Retinal pigment epithelial cell (primary cell): ENCODE measurements at regions not wholly inside any gene's neighbourhood (a gene's known extent, or its start where the extent isn't known, plus 50 kb on each side); places are given as distances from the start of the nearest gene placed in this dataset.

Experiments used
- DNase-seq: peaks from one replicate; pipeline ENCODE4 v3.0.0-alpha.2; 2010; ENCODE audit warnings: low read depth
- H3K4me3 ChIP-seq: 2 replicates; pipeline ENCODE4 v1.5.1; 2011; ENCODE audit warnings: mild to moderate bottlenecking, low read length, control low read depth, moderate library complexity
- TF ChIP-seq, protein P1 (sequence below): conservative IDR thresholded peaks from 2 replicates; pipeline ENCODE4 v1.5.1; 2011; ENCODE audit warnings: low read depth, low read length, control low read depth, inconsistent platforms

GRCh38 chr20:39359981-39360620 is 398.0 kb downstream of the DHX35 start:
- no peak overlapping the region for H3K4me3 ChIP-seq
- TF ChIP-seq, protein P1, sequence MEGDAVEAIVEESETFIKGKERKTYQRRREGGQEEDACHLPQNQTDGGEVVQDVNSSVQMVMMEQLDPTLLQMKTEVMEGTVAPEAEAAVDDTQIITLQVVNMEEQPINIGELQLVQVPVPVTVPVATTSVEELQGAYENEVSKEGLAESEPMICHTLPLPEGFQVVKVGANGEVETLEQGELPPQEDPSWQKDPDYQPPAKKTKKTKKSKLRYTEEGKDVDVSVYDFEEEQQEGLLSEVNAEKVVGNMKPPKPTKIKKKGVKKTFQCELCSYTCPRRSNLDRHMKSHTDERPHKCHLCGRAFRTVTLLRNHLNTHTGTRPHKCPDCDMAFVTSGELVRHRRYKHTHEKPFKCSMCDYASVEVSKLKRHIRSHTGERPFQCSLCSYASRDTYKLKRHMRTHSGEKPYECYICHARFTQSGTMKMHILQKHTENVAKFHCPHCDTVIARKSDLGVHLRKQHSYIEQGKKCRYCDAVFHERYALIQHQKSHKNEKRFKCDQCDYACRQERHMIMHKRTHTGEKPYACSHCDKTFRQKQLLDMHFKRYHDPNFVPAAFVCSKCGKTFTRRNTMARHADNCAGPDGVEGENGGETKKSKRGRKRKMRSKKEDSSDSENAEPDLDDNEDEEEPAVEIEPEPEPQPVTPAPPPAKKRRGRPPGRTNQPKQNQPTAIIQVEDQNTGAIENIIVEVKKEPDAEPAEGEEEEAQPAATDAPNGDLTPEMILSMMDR, result no peak
- no peak for DNase-seq

- DNase-seq, result no peak
- H3K4me3 ChIP-seq, result no peak overlapping the region
- TF ChIP-seq, protein P1, result no peak
Measured at GRCh38 chr20:39358052-39358451, 395.9 kb downstream of the DHX35 start.

DNA sequence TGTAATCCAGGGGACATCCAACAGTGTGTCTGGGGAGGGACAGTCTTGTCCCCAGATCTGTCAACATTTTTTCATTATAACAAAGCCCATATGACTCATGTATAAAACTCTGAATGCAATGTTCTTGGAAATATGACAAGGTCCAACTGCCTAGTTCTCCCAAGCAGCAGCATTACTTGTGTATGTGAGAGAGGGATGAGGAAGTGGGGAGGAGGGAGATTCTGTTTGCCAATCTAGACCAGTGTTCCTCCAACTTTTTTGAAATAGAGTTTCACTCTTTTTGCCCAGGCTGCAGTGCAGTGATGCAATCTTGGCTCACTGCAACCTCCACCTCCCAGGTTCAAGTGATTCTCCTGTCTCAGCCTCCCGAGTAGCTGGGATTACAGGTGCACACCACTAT is 394.8 kb downstream of the DHX35 start:
- H3K4me3 ChIP-seq, result no peak overlapping the region
- TF ChIP-seq, protein P1, result no peak
- no peak for DNase-seq

- no peak for DNase-seq
- TF ChIP-seq, protein P1, result no peak
Measured at GRCh38 chr20:39349240-39349639, 387.1 kb downstream of the DHX35 start.

DNA sequence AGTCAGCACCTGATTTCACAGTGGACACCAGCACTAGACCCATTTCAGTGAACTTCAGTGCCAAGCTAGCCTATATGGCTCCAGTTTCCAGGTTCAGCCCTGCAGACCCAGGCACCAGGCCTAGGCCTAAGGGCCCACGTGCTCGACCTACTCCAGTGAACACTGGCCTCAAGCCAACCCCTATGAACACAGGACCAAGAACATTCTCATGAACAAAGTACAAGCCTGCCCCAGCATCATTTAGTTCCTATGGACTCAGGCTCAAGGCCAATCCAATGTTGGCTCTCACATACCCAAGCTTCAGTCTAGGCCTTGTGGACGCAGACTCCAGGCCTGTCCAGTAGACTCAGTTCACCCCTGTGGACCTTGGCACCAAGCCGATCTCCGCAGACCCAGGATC is 385.5 kb downstream of the DHX35 start:
- no peak for DNase-seq
- TF ChIP-seq, protein P1, result no peak

More at GRCh38 chr20:39349240-39349639, 387.1 kb downstream of the DHX35 start:
- H3K4me3 ChIP-seq, result no peak overlapping the region

DNA sequence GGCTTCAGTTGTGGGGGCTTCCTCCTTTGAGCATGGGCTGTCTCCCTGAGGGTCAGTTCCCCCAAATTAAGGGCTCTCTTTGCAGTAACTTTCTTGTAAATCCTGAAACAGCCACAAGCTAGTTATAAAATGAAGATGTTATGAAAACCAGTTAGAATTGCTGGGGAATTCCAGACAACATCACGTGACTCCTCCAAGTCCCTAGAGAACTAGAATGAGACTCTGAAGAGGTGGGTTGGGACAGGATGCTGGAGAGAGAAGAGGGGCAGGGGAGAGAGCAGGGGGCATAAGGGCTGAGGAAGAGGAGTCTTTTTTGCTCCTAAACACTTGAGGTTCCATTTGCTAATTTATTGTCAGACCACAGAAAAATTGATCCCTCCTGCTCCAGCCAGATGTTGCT is 380.3 kb downstream of the DHX35 start:
- TF ChIP-seq, protein P1, result no peak
- no peak overlapping the region for H3K4me3 ChIP-seq
- DNase-seq, result no peak

More for the DNA sequence above, 385.5 kb downstream of the DHX35 start:
- no peak overlapping the region for H3K4me3 ChIP-seq
